ENCODE measurements at regions not wholly inside any gene's neighbourhood (a gene's known extent, or its start where the extent isn't known, plus 50 kb on each side); places are given as distances from the start of the nearest gene placed in this dataset.
"Not testable (repeated sequence)": the region's sequence is repeated elsewhere in the genome, so short reads cannot be mapped to it uniquely, and the experiment has no call there.

- Histone ChIP-seq H3K4me1 (ENCODE audit: insufficient read depth, low read length) (no peaks in the 10 kb centered on the region), H3K27me3 (ENCODE audit: insufficient read depth, low read length) (no peaks in the 10 kb centered on the region), H3K4me3 (ENCODE audit: insufficient read depth, low read length) (no peak overlapping the region), H3K9me3 (ENCODE audit: low read depth, low read length) (no peaks in the 10 kb centered on the region), H3K4me2 (ENCODE audit: insufficient read depth, low read length) (no peak overlapping the region), H3K27ac (ENCODE audit: low read depth, low read length) (no peak overlapping the region), H3K79me2 (ENCODE audit: insufficient read depth, low read length) (no peaks in the 10 kb centered on the region), H4K20me1 (ENCODE audit: insufficient read depth, low read length) (no peaks in the 10 kb centered on the region), H2AFZ (ENCODE audit: low read length) (no peak overlapping the region), H3K36me3 (ENCODE audit: insufficient read depth, low read length) (no peaks in the 10 kb centered on the region)
- TF ChIP-seq CTCF (IDR thresholded peaks at IDR 0.05; ENCODE audit: extremely low read depth, low read depth, low read length), result no peak
- peak; percentile 80 for DNase-seq (ENCODE audit: insufficient read length, low spot score, missing footprints)
Observed at GRCh38 chr6:170057034-170057734, 233.7 kb downstream of the DLL1 start.

GRCh38 chr6:170056278-170056711, 234.6 kb downstream of the DLL1 start:
- H3K79me2 ChIP-seq (ENCODE audit: insufficient read depth, low read length), result no peaks in the 10 kb centered on the region
- H3K4me1 ChIP-seq (ENCODE audit: insufficient read depth, low read length), result no peaks in the 10 kb centered on the region
- H3K4me3 ChIP-seq (ENCODE audit: insufficient read depth, low read length), result no peak overlapping the region
- H2AFZ ChIP-seq (ENCODE audit: low read length), result no peak overlapping the region
- no peaks in the 10 kb centered on the region for H3K36me3 ChIP-seq (ENCODE audit: insufficient read depth, low read length)
- no peaks in the 10 kb centered on the region for H3K27me3 ChIP-seq (ENCODE audit: insufficient read depth, low read length)
- no peak for DNase-seq (ENCODE audit: insufficient read length, low spot score, missing footprints)
- TF ChIP-seq CTCF (IDR thresholded peaks at IDR 0.05; ENCODE audit: extremely low read depth, low read depth, low read length), result no peak
- no peaks in the 10 kb centered on the region for H4K20me1 ChIP-seq (ENCODE audit: insufficient read depth, low read length)
- no peaks in the 10 kb centered on the region for H3K9me3 ChIP-seq (ENCODE audit: low read depth, low read length)
- H3K4me2 ChIP-seq (ENCODE audit: insufficient read depth, low read length), result no peak overlapping the region
- H3K27ac ChIP-seq (ENCODE audit: low read depth, low read length), result no peak overlapping the region

- not testable (repeated sequence) for H3K27ac ChIP-seq (ENCODE audit: low read depth, low read length); H3K4me1 ChIP-seq (ENCODE audit: insufficient read depth, low read length); DNase-seq (ENCODE audit: insufficient read length, low spot score, missing footprints); H2AFZ ChIP-seq (ENCODE audit: low read length); H3K36me3 ChIP-seq (ENCODE audit: insufficient read depth, low read length); H3K4me2 ChIP-seq (ENCODE audit: insufficient read depth, low read length); H3K9me3 ChIP-seq (ENCODE audit: low read depth, low read length); H3K4me3 ChIP-seq (ENCODE audit: insufficient read depth, low read length); H3K79me2 ChIP-seq (ENCODE audit: insufficient read depth, low read length); H4K20me1 ChIP-seq (ENCODE audit: insufficient read depth, low read length); H3K27me3 ChIP-seq (ENCODE audit: insufficient read depth, low read length)
Observed at GRCh38 chr6:170055797-170056196, 235.1 kb downstream of the DLL1 start.

DNA sequence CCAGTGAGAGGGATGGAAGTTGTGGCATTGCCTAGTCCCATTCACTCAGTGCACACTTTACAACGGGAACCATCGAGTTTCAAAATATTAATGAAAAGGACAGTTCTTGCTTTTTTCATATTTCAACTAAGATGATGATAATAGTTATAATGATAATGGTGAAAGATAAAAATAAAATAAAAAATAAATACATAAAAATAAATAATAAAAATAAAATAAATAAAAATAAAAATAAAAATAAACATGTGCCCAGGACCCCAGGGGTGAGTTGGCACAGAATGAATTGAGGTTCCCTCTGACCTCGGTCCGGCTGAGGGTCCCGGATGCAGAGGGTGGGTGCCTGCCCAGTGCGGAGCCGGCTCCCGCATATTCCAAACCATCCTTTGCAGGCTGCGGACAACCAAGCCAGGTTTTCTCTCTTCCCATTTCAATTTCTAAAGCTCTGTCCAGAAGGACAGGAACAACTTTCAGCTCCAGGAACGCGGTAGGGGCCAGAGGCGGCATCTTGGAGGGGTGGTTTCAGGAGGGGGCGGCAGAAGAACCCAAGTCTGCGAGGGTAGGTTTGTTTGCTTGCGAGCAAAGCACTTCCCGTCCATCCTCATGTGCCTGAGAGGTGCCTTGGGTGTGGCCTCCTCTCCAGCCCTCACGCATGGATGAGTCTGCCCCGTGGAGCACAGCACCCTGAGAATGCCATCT, 236.8 kb downstream of the DLL1 start:
- peak; percentile 79 for DNase-seq (ENCODE audit: insufficient read length, low spot score, missing footprints)
- H3K9me3 ChIP-seq (ENCODE audit: low read depth, low read length), result no peaks in the 10 kb centered on the region
- no peaks in the 10 kb centered on the region for H3K4me1 ChIP-seq (ENCODE audit: insufficient read depth, low read length)
- H3K27me3 ChIP-seq (ENCODE audit: insufficient read depth, low read length), result no peaks in the 10 kb centered on the region
- no peaks in the 10 kb centered on the region for H4K20me1 ChIP-seq (ENCODE audit: insufficient read depth, low read length)
- TF ChIP-seq CTCF (IDR thresholded peaks at IDR 0.05; ENCODE audit: extremely low read depth, low read depth, low read length), result no peak
- H3K4me2 ChIP-seq (ENCODE audit: insufficient read depth, low read length), result no peak overlapping the region
- no peak overlapping the region for H3K27ac ChIP-seq (ENCODE audit: low read depth, low read length)
- no peak overlapping the region for H2AFZ ChIP-seq (ENCODE audit: low read length)
- no peaks in the 10 kb centered on the region for H3K79me2 ChIP-seq (ENCODE audit: insufficient read depth, low read length)
- no peak overlapping the region for H3K4me3 ChIP-seq (ENCODE audit: insufficient read depth, low read length)
- H3K36me3 ChIP-seq (ENCODE audit: insufficient read depth, low read length), result no peaks in the 10 kb centered on the region

Measured in osteoblast (primary cell).